Vagina (tissue), 2 donors: ENCODE measurements at regions not wholly inside any gene's neighbourhood (a gene's known extent, or its start where the extent isn't known, plus 50 kb on each side); places are given as distances from the start of the nearest gene placed in this dataset.

Experiments
- CTCF ChIP-seq, 3 experiments: fragments of 450-650 bp in 2 of 3; fragments of 200-600 bp in 1 of 3; sonication (generic) in 1 of 3; IDR thresholded peaks; one replicate each; pipeline ENCODE4 v1.5.1; 2017 to 2019; ENCODE audit warnings: antibody characterized with exemption in 3 of 3, mild to moderate bottlenecking in 2 of 3, moderate library complexity in 2 of 3
- POLR2A ChIP-seq, 2 donors: fragments of 450-650 bp; IDR thresholded peaks; one replicate each; pipeline ENCODE4 v1.6.1; 2017; ENCODE audit warnings: antibody characterized with exemption in 2 of 2, mild to moderate bottlenecking in 2 of 2, moderate library complexity in 2 of 2
- POLR2AphosphoS5 ChIP-seq, 2 donors: sonication (generic); formaldehyde crosslinking; IDR thresholded peaks; one replicate each; pipeline ENCODE4 v1.9.0; 2017; ENCODE audit warnings: antibody characterized with exemption in 2 of 2, mild to moderate bottlenecking in 2 of 2, low read depth in 1 of 2; ENCODE audit not compliant: insufficient read depth in 1 of 2

GRCh38 chr17:34163646-34164045, 91.4 kb upstream of the CCL2 start:
- no peak for TF ChIP-seq POLR2A (IDR thresholded peaks at IDR 0.05)
- TF ChIP-seq CTCF (IDR thresholded peaks at IDR 0.05), result no peak
- no peak for TF ChIP-seq POLR2AphosphoS5 (IDR thresholded peaks at IDR 0.05; ENCODE audit: insufficient read depth in 1 of 2, low read depth in 1 of 2)
